HG03097 (cell line): ENCODE measurements at regions not wholly inside any gene's neighbourhood (a gene's known extent, or its start where the extent isn't known, plus 50 kb on each side); places are given as distances from the start of the nearest gene placed in this dataset.
"Not testable (repeated sequence)": the region's sequence is repeated elsewhere in the genome, so short reads cannot be mapped to it uniquely, and the experiment has no call there.

Experiments
- ATAC-seq: cut with Tn5 transposase; IDR thresholded peaks from one replicate; pipeline ENCODE4 v1.9.1; 2021; ENCODE audit not compliant: unreplicated experiment, low FRiP score

- ATAC-seq = no peak
Observed at GRCh38 chr3:70658513-70659310, 346.3 kb upstream of the MDFIC2 start.

GRCh38 chr3:70657454-70657853 lies 345.0 kb upstream of the MDFIC2 start:
- ATAC-seq = no peak

- ATAC-seq = no peak
Observed at GRCh38 chr3:70647823-70648222, 335.4 kb upstream of the MDFIC2 start.

GRCh38 chr3:70647094-70647493 lies 334.7 kb upstream of the MDFIC2 start:
- ATAC-seq = no peak

- ATAC-seq = no peak
Observed at GRCh38 chr3:70646635-70647034, 334.2 kb upstream of the MDFIC2 start.

GRCh38 chr3:70640481-70640880 lies 328.0 kb upstream of the MDFIC2 start:
- no peak for ATAC-seq

GRCh38 chr3:70635301-70635700 lies 322.9 kb upstream of the MDFIC2 start:
- no peak for ATAC-seq

- no peak for ATAC-seq
Observed at GRCh38 chr3:70631716-70632307, 319.4 kb upstream of the MDFIC2 start.

GRCh38 chr3:70621451-70621850 lies 309.0 kb upstream of the MDFIC2 start:
- ATAC-seq = no peak

- no peak for ATAC-seq
Observed at GRCh38 chr3:70620956-70621355, 308.5 kb upstream of the MDFIC2 start.

- no peak for ATAC-seq
Observed at GRCh38 chr3:70620367-70620766, 307.9 kb upstream of the MDFIC2 start.

- no peak for ATAC-seq
Observed at GRCh38 chr3:70618151-70618550, 305.7 kb upstream of the MDFIC2 start.

- ATAC-seq = not testable (repeated sequence)
Observed at GRCh38 chr3:70617349-70617748, 304.9 kb upstream of the MDFIC2 start.

GRCh38 chr3:70615286-70615685 lies 302.8 kb upstream of the MDFIC2 start:
- no peak for ATAC-seq

GRCh38 chr3:70614111-70614510 lies 301.7 kb upstream of the MDFIC2 start:
- no peak for ATAC-seq

- no peak for ATAC-seq
Observed at GRCh38 chr3:70612920-70613319, 300.5 kb upstream of the MDFIC2 start.

GRCh38 chr3:70611667-70612277 lies 299.3 kb upstream of the MDFIC2 start:
- ATAC-seq = not testable (repeated sequence)

GRCh38 chr3:70608434-70608833 lies 296.0 kb upstream of the MDFIC2 start:
- no peak for ATAC-seq

GRCh38 chr3:70607469-70607868 lies 295.0 kb upstream of the MDFIC2 start:
- no peak for ATAC-seq

- ATAC-seq = no peak
Observed at GRCh38 chr3:70606018-70606417, 293.6 kb upstream of the MDFIC2 start.

- ATAC-seq = no peak
Observed at GRCh38 chr3:70603103-70603502, 290.7 kb upstream of the MDFIC2 start.

- ATAC-seq = no peak
Observed at GRCh38 chr3:70597312-70597711, 284.9 kb upstream of the MDFIC2 start.
